DND-41 (cell line): ENCODE measurements at regions not wholly inside any gene's neighbourhood (a gene's known extent, or its start where the extent isn't known, plus 50 kb on each side); places are given as distances from the start of the nearest gene placed in this dataset.

Source experiments
- CTCF ChIP-seq: IDR thresholded peaks from 2 replicates; pipeline ENCODE4 v1.5.1; 2012; ENCODE audit warnings: borderline replicate concordance, low read length, moderate library complexity, mild to moderate bottlenecking; ENCODE audit not compliant: poor library complexity, severe bottlenecking; ENCODE audit errors: extremely low read depth
- EZH2 ChIP-seq: IDR thresholded peaks from 3 replicates; pipeline ENCODE4 v1.6.1; 2012; ENCODE audit warnings: borderline replicate concordance, low read depth, mild to moderate bottlenecking, moderate library complexity, low read length, inconsistent platforms; ENCODE audit not compliant: severe bottlenecking

GRCh38 chr3:159786489-159787177 is 202.0 kb upstream of the IL12A start:
- TF ChIP-seq CTCF (no peak), EZH2 (no peak)
